Fibroblast of lung (primary cell): ENCODE measurements at regions not wholly inside any gene's neighbourhood (a gene's known extent, or its start where the extent isn't known, plus 50 kb on each side); places are given as distances from the start of the nearest gene placed in this dataset.

ENCODE experiments used
- CTCF ChIP-seq, 2 donors: IDR thresholded peaks in 1 of 2; conservative IDR thresholded peaks in 1 of 2; 1 replicate in 1 of 2; 2 replicates in 1 of 2; pipeline ENCODE4 v1.5.1; 2011 to 2012; ENCODE audit warnings: low read length in 2 of 2, control low read depth in 1 of 2, inconsistent platforms in 1 of 2, low read depth in 1 of 2, mild to moderate bottlenecking in 1 of 2
- EZH2 ChIP-seq: IDR thresholded peaks from 2 replicates; pipeline ENCODE4 v1.5.1; 2012; ENCODE audit warnings: low read length, control low read depth, mild to moderate bottlenecking; ENCODE audit errors: missing control alignments

DNA sequence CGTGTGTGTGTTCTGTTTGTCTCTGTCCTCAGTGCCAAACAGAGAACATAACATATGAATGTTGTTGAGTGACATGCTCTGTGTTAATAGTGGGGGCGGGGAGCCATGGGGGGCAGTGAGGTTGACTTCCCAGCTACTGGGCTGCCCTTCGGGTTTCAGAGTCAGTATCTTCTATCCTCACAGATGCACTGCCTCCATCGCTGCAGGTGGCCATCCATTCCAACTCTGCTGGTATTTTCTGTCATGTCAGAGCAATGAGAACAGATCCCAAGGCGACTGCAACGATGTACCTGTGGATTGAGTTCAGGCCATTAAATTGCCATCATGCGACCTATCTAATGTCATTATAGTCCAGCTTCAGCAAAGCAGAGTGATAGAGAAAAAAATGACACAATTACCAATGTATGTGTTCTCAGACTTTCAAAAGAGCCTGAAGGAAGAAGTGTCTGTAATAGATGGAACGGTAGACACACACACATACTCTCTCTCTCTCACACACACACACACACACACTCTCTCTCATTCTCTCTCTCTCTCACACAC is 418.5 kb downstream of the RWDD3 start:
- TF ChIP-seq CTCF (conservative IDR thresholded peaks at IDR 0.05 in 1 of 2, IDR thresholded peaks at IDR 0.05 in 1 of 2; ENCODE audit: low read depth in 1 of 2, low read length in 2 of 2) (no peak), EZH2 (no peak)
